IPS-18c (cell line): ENCODE measurements at regions not wholly inside any gene's neighbourhood (a gene's known extent, or its start where the extent isn't known, plus 50 kb on each side); places are given as distances from the start of the nearest gene placed in this dataset.
"Not testable (repeated sequence)": the region's sequence is repeated elsewhere in the genome, so short reads cannot be mapped to it uniquely, and the experiment has no call there.

Source experiments
- H3K4me3 ChIP-seq: 2 replicates; pipeline ENCODE4 v1.7.0; 2013; ENCODE audit warnings: low read depth, mild to moderate bottlenecking, low read length, moderate library complexity; ENCODE audit not compliant: insufficient read depth
- H3K9me3 ChIP-seq: one replicate; pipeline ENCODE4 v1.6.1; 2013; ENCODE audit warnings: mild to moderate bottlenecking, low read length, moderate library complexity; ENCODE audit not compliant: control insufficient read depth, insufficient read depth

GRCh38 chr9:763692-764091 is 77.8 kb upstream of the DMRT1 start:
- H3K4me3 ChIP-seq: no peak overlapping the region
- H3K9me3 ChIP-seq: peaks cover 2% of the 10 kb centered on the region

DNA sequence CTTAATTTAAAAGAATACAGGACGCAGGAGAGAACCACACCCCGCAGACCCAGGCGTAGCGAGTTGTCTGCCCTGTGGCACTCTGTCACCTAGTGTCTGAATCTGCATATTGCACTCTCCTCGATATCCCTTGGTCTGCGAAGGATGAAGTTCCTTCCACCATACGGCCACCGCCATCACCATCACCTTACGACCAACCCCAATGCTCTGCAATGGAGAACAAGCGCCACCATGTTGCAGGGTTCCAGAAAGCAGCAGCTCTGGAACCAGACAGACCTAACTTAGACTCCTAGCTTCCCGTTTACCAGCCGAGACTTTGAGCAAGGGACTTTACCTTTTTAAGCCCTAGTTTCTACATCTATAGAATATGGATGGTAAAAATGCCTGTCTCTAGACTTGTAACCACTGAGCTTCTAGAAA is 77.4 kb upstream of the DMRT1 start:
- Histone ChIP-seq H3K9me3 (peaks cover 2% of the 10 kb centered on the region), H3K4me3 (no peak overlapping the region)

DNA sequence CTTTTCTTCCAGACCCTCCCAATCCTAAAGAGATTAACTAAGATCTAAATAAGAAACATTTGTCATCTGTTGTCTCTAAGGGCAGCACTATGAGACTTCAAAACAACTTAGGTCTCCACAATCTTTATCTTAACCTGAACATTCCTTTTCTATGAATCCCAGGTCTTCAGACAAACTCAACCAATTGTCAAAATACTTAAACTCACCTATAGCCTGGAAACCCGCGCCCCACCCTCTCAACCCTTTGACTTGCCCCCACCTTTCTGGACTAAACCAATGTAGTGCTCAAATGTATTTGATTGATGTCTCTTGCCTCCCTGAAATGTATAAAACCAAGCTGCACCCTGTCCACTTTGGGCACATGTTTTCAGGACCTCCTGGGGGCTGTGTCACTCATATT is 76.5 kb upstream of the DMRT1 start:
- H3K9me3 ChIP-seq: peaks cover 2% of the 10 kb centered on the region
- H3K4me3 ChIP-seq: no peak overlapping the region

DNA sequence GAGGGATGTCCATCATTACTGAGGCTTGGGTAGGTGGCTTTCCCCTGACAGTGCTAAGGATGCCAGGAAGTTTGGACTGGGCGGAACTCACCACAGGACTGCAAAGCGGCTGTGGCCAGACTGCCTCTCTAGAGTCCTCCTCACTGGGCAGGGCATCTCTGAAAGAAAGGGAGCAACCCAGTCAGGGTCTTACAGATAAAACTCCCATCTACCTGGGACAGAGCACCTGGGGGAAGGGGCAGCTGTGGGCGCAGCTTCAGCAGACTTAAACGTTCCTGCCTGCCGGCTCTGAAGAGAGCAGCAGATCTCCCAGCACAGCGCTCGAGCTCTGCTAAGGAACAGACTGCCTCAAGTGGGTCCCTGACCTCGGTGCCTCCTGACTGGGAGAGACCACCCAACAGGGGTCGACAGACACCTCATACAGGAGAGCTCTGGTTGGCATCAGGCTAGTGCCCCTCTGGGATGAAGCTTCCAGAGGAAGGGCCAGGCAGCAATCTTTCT is 74.4 kb upstream of the DMRT1 start:
- H3K4me3 ChIP-seq, H3K9me3 ChIP-seq: not testable (repeated sequence)

DNA sequence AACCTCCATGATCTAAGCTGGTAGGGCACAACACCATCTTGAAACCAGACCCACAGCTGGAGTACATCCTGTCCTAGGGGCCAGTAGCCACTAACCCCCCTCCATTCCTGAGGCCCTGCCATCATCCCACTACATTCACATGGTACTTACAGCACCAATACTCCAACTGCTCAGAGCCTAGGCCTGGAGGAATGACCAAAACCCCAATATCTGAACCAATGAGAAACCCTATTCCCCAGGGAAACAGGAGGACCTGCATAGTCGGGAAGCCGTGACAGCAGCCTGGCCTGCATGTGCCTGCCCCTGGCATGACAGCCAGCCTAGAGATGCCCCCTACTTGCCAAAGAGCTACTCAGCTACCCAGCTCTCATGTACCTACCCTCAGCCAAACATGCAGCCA is 65.4 kb upstream of the DMRT1 start:
- Histone ChIP-seq H3K9me3 (no peaks in the 10 kb centered on the region), H3K4me3 (no peak overlapping the region)

DNA sequence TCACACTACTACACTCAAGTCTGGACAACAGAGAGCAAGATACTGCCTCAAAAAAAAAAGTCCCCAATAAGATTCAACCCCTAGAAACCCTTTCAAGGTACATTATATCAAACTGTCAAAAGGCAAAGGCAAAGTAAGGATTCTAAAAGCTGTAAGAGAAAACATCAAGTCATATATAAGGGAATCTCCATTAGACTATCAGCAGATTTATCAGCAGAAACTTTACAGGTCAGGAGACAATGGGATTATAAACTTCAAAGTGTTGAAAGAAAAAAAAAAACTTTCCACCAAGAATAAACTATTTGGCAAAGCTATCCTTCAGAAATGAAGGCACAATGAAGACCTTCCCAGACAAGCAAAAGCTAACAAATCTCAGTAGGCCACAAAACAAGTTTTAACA is 63.5 kb upstream of the DMRT1 start:
- no peak overlapping the region for H3K4me3 ChIP-seq

GRCh38 chr9:784202-784601 is 57.3 kb upstream of the DMRT1 start:
- Histone ChIP-seq H3K4me3 (no peak overlapping the region), H3K9me3 (no peaks in the 10 kb centered on the region)

More for the DNA sequence above, 63.5 kb upstream of the DMRT1 start:
- no peaks in the 10 kb centered on the region for H3K9me3 ChIP-seq

GRCh38 chr9:784916-785315 is 56.6 kb upstream of the DMRT1 start:
- no peak overlapping the region for H3K4me3 ChIP-seq

GRCh38 chr9:785997-786396 is 55.5 kb upstream of the DMRT1 start:
- H3K4me3 ChIP-seq: no peak overlapping the region

More at GRCh38 chr9:784916-785315, 56.6 kb upstream of the DMRT1 start:
- H3K9me3 ChIP-seq: no peaks in the 10 kb centered on the region

DNA sequence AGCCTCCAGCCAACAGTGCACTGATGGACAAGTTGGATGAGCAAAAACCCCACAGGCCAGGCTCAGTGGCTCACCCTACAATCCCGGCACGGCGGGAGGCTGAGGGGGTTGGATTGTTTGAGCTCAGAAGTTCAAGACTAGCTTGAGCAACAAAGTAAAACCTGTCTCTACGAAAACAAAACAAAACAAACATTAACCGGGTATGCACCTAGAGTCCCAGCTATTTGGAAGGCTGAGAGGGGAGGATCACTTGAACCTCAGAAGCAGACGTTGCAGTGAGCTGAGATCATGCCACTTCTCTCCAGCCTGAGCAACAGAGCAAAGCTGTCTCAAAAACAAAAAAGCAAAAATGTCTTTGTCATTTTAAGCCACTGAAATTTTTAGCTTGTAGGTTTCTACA is 55.1 kb upstream of the DMRT1 start:
- Histone ChIP-seq H3K4me3 (no peak overlapping the region), H3K9me3 (no peaks in the 10 kb centered on the region)

More at GRCh38 chr9:785997-786396, 55.5 kb upstream of the DMRT1 start:
- H3K9me3 ChIP-seq: no peaks in the 10 kb centered on the region

GRCh38 chr9:788777-789176 is 52.7 kb upstream of the DMRT1 start:
- Histone ChIP-seq H3K9me3 (no peaks in the 10 kb centered on the region), H3K4me3 (no peak overlapping the region)
